ENCODE measurements at regions not wholly inside any gene's neighbourhood (a gene's known extent, or its start where the extent isn't known, plus 50 kb on each side); places are given as distances from the start of the nearest gene placed in this dataset.

GRCh38 chr2:128593518-128593878 is 274.8 kb upstream of the HS6ST1 start:
- no peak for TF ChIP-seq CTCF (IDR thresholded peaks at IDR 0.05; ENCODE audit: low read depth, low read length)
- no peak for DNase-seq (ENCODE audit: low read depth, low spot score)
- no peak overlapping the region for H3K4me3 ChIP-seq (ENCODE audit: low read depth, low read length)
- in situ Hi-C loops (cut with HindIII; ENCODE audit: low sequenced_read_pairs) = no loop called here

GRCh38 chr2:128593879-128594650 is 275.4 kb upstream of the HS6ST1 start:
- peak; percentile 8 for DNase-seq (ENCODE audit: low read depth, low spot score)
- H3K4me3 ChIP-seq (ENCODE audit: low read depth, low read length) = no peak overlapping the region
- in situ Hi-C loops (cut with HindIII; ENCODE audit: low sequenced_read_pairs) = no loop called here
- TF ChIP-seq CTCF (IDR thresholded peaks at IDR 0.05; ENCODE audit: low read depth, low read length) = no peak

GRCh38 chr2:128594651-128594910 is 275.9 kb upstream of the HS6ST1 start:
- no peak for TF ChIP-seq CTCF (IDR thresholded peaks at IDR 0.05; ENCODE audit: low read depth, low read length)
- no peak for DNase-seq (ENCODE audit: low read depth, low spot score)
- H3K4me3 ChIP-seq (ENCODE audit: low read depth, low read length) = no peak overlapping the region
- in situ Hi-C loops (cut with HindIII; ENCODE audit: low sequenced_read_pairs) = no loop called here

- no peak overlapping the region for H3K4me3 ChIP-seq (ENCODE audit: low read depth, low read length)
- TF ChIP-seq CTCF (IDR thresholded peaks at IDR 0.05; ENCODE audit: low read depth, low read length) = no peak
- in situ Hi-C loops (cut with HindIII; ENCODE audit: low sequenced_read_pairs) = no loop called here
- DNase-seq (ENCODE audit: low read depth, low spot score) = no peak
Observed at GRCh38 chr2:128594953-128595677, 276.4 kb upstream of the HS6ST1 start.

GRCh38 chr2:128595763-128596395 is 277.2 kb upstream of the HS6ST1 start:
- no peak for TF ChIP-seq CTCF (IDR thresholded peaks at IDR 0.05; ENCODE audit: low read depth, low read length)
- in situ Hi-C loops (cut with HindIII; ENCODE audit: low sequenced_read_pairs) = no loop called here
- no peak for DNase-seq (ENCODE audit: low read depth, low spot score)
- H3K4me3 ChIP-seq (ENCODE audit: low read depth, low read length) = no peak overlapping the region

GRCh38 chr2:128596396-128597120 is 277.9 kb upstream of the HS6ST1 start:
- no peak for TF ChIP-seq CTCF (IDR thresholded peaks at IDR 0.05; ENCODE audit: low read depth, low read length)
- DNase-seq (ENCODE audit: low read depth, low spot score) = no peak
- no peak overlapping the region for H3K4me3 ChIP-seq (ENCODE audit: low read depth, low read length)
- in situ Hi-C loops (cut with HindIII; ENCODE audit: low sequenced_read_pairs) = no loop called here
